Endothelial cell of umbilical vein (primary cell): ENCODE measurements at regions not wholly inside any gene's neighbourhood (a gene's known extent, or its start where the extent isn't known, plus 50 kb on each side); places are given as distances from the start of the nearest gene placed in this dataset.

ENCODE experiments used
- CTCF ChIP-seq, 2 donors: IDR thresholded peaks; 1 replicate in 1 of 2; 2 replicates in 1 of 2; pipeline ENCODE4 v1.5.1; 2011; ENCODE audit warnings: low read length in 2 of 2, mild to moderate bottlenecking in 2 of 2, moderate library complexity in 2 of 2, control low read depth in 1 of 2, inconsistent platforms in 1 of 2, low read depth in 1 of 2; ENCODE audit not compliant: insufficient read depth in 1 of 2; ENCODE audit errors: extremely low read depth in 1 of 2
- EZH2 ChIP-seq: IDR thresholded peaks from 2 replicates; pipeline ENCODE4 v1.6.1; 2012; ENCODE audit warnings: borderline replicate concordance, low read depth, mild to moderate bottlenecking, moderate library complexity, low read length, inconsistent platforms; ENCODE audit not compliant: severe bottlenecking
- POLR2A ChIP-seq: IDR thresholded peaks from 2 replicates; pipeline ENCODE4 v1.6.1; 2012; ENCODE audit warnings: low read depth, mild to moderate bottlenecking, control low read depth, low read length
- POLR2AphosphoS5 ChIP-seq: IDR thresholded peaks from 2 replicates; pipeline ENCODE4 v1.6.1; 2012; ENCODE audit warnings: low read depth, mild to moderate bottlenecking, control low read depth, low read length, moderate library complexity; ENCODE audit not compliant: insufficient read depth

GRCh38 chr18:30358555-30358954 is 684.0 kb downstream of the DSC3 start:
- no peak for TF ChIP-seq POLR2A
- TF ChIP-seq EZH2: no peak
- TF ChIP-seq CTCF (IDR thresholded peaks at IDR 0.05; ENCODE audit: extremely low read depth in 1 of 2, insufficient read depth in 1 of 2, low read depth in 1 of 2, low read length in 2 of 2): no peak
- no peak for TF ChIP-seq POLR2AphosphoS5
